Activated T-helper 1 cell treated with anti-CD3 and anti-CD28 coated beads, Interleukin-12 subunit alpha, Interleukin-12 subunit beta, Interleukin-2, Interleukin-4 antibody, amounts not matched to agents 30 ng/mL and 10 ng/mL and 1 ng/mL, durations not matched to agents 14 hours and 24 hours and 36 hours (primary cell): ENCODE measurements at regions not wholly inside any gene's neighbourhood (a gene's known extent, or its start where the extent isn't known, plus 50 kb on each side); places are given as distances from the start of the nearest gene placed in this dataset.

Experiments used
- DNase-seq: peaks from one replicate; pipeline ENCODE4 v3.0.0; 2021; ENCODE audit warnings: low spot score
- H3K27ac Mint-ChIP-seq: one replicate; pipeline ENCODE4 v1.8.0; 2021; ENCODE audit warnings: mild to moderate bottlenecking, mixed read lengths
- H3K27me3 Mint-ChIP-seq: one replicate; pipeline ENCODE4 v1.8.0; 2022; ENCODE audit warnings: mild to moderate bottlenecking, moderate library complexity, mixed read lengths; ENCODE audit not compliant: insufficient read depth
- H3K36me3 Mint-ChIP-seq: one replicate; pipeline ENCODE4 v1.8.0; 2021; ENCODE audit warnings: low read depth, mixed read lengths
- H3K4me1 Mint-ChIP-seq: one replicate; pipeline ENCODE4 v1.8.0; 2021; ENCODE audit warnings: low read depth, mixed read lengths
- H3K4me3 Mint-ChIP-seq: one replicate; pipeline ENCODE4 v1.8.0; 2021; ENCODE audit warnings: mild to moderate bottlenecking, moderate library complexity, mixed read lengths
- H3K9me3 Mint-ChIP-seq: one replicate; pipeline ENCODE4 v1.8.0; 2021; ENCODE audit warnings: mixed read lengths
- intact Hi-C: fragments of 100-400 bp; cut with micrococcal nuclease; formaldehyde crosslinking; loops from one replicate; pipeline ENCODE4 v1.15.1; 2024

DNA sequence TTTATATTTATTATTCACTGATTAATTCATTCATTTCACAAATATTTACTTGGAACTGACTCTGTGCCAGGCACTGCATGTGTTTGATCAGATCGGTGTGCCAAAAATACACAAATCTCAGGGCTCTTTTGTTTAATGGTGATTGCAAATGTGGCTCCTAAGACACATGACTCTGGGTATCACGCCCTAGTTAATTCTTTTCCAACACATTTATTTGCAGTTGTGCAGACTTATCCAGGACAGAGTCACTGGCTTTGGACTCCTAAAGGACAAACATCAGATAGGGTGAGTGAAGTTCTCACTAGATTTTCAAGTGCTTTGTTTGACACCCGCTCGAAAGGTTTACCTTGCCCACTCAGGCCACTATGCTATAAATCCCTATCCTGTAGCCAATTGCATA lies 335.5 kb downstream of the BARHL2 start:
- no peaks in the 10 kb centered on the region for H3K4me1 Mint-ChIP-seq
- H3K27me3 Mint-ChIP-seq, result peaks cover 2% of the 10 kb centered on the region
- intact Hi-C loops, result no loop called here
- no peak overlapping the region for H3K4me3 Mint-ChIP-seq
- no peaks in the 10 kb centered on the region for H3K9me3 Mint-ChIP-seq
- no peak for DNase-seq
- H3K27ac Mint-ChIP-seq, result no peak overlapping the region
- H3K36me3 Mint-ChIP-seq, result no peaks in the 10 kb centered on the region

DNA sequence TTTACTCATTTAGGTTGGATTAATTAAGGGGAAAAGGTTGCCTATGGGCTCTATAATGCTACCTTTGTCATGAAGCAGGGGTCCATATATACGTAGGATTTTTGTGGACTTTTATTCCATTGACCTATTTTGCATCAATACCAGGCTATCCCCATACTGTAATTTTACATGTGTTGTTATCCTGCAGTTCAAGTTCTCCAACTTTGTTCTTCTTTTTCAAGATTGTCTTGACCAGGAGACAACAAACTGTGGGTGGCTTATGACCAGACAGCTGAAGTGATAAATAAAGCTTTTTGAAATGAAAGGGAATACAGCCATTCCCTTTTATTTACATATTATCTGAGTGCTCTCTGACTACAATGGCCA lies 345.7 kb downstream of the BARHL2 start:
- H3K4me1 Mint-ChIP-seq, result no peaks in the 10 kb centered on the region
- no peaks in the 10 kb centered on the region for H3K9me3 Mint-ChIP-seq
- peaks cover 7% of the 10 kb centered on the region for H3K27me3 Mint-ChIP-seq
- H3K27ac Mint-ChIP-seq, result no peak overlapping the region
- intact Hi-C loops, result no loop called here
- H3K36me3 Mint-ChIP-seq, result no peaks in the 10 kb centered on the region
- DNase-seq, result no peak
- H3K4me3 Mint-ChIP-seq, result no peak overlapping the region

DNA sequence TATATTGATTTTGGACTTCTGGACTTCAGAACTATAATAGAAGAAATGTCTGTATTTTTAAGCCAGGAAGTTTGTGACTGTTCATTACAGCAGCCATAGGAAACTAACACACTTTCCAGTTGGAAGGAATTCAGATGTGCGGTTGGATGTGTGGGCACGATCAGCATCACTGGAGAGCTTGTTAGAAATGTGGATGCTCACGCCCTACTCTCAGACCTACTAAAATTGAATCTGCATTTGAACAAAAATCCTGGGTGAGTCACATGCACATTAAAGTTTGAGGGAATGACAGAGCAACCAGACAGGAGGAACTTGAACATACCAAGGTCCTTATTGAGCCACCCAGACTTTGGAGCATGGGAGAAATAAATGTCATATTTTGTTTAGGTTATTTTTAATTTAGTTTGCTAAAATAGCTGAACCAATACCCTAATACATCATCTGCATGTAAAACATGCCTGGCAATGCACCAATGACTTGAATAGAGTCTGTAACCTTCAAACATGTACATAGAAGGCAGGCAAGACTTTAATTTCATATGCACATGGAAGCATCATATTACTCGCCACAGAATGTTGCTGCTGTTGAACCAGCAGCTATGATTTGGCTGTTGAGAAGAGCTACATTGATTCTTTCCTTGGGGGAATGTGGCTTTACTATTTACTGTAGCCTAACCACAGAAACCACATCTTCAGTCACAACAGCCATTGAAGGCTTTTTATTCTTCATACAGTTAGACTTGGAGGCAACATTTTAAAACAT lies 346.2 kb downstream of the BARHL2 start:
- Mint-ChIP-seq H3K4me3 (no peak overlapping the region), H3K27me3 (peaks cover 4% of the 10 kb centered on the region), H3K27ac (no peak overlapping the region), H3K4me1 (no peaks in the 10 kb centered on the region), H3K36me3 (no peaks in the 10 kb centered on the region), H3K9me3 (no peaks in the 10 kb centered on the region)
- intact Hi-C loops, result no loop called here
- no peak for DNase-seq

DNA sequence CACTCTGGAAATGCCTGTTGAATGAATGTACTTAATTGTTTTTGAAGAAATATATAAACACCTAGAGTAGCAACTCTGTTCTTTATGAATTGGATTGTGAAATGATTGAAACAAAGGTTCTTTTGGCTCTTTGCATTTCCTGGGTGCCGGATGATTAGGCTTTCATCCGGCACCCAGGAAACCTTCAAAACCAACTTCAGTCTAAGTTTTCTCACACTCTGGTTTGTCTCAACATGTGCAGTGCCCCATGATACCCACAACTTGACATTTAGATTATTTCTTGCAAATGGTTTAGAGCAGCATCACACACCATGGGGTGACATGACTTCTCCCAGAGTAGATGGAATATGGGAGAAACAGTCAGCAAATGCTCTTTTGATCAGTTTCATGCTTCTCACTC lies 354.9 kb downstream of the BARHL2 start:
- H3K27ac Mint-ChIP-seq, result no peak overlapping the region
- no peaks in the 10 kb centered on the region for H3K4me1 Mint-ChIP-seq
- DNase-seq, result no peak
- H3K27me3 Mint-ChIP-seq, result peaks cover 3% of the 10 kb centered on the region
- intact Hi-C loops, result no loop called here
- no peak overlapping the region for H3K4me3 Mint-ChIP-seq
- H3K9me3 Mint-ChIP-seq, result no peaks in the 10 kb centered on the region
- no peaks in the 10 kb centered on the region for H3K36me3 Mint-ChIP-seq

DNA sequence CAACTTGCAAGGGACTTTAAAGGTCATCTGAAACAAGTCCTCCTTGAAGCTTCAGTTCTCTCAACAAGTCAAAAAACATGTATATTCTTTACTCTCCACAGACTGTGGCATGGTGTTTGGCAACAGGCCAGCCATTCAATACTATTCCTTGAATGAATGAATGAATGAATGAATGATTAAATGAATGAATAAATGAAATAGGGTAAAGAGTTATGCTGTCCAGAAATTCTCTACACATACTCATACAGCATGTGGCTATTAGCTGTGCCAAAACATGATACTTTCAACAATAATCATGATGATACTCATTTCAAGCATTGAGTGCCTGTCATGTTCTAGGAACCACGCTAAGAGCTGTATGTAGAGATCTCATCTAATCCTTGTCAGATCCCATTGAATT lies 356.1 kb downstream of the BARHL2 start:
- no peaks in the 10 kb centered on the region for H3K9me3 Mint-ChIP-seq
- H3K36me3 Mint-ChIP-seq, result no peaks in the 10 kb centered on the region
- DNase-seq, result no peak
- no peak overlapping the region for H3K27ac Mint-ChIP-seq
- peaks cover 1% of the 10 kb centered on the region for H3K27me3 Mint-ChIP-seq
- no peaks in the 10 kb centered on the region for H3K4me1 Mint-ChIP-seq
- intact Hi-C loops, result no loop called here
- H3K4me3 Mint-ChIP-seq, result no peak overlapping the region

DNA sequence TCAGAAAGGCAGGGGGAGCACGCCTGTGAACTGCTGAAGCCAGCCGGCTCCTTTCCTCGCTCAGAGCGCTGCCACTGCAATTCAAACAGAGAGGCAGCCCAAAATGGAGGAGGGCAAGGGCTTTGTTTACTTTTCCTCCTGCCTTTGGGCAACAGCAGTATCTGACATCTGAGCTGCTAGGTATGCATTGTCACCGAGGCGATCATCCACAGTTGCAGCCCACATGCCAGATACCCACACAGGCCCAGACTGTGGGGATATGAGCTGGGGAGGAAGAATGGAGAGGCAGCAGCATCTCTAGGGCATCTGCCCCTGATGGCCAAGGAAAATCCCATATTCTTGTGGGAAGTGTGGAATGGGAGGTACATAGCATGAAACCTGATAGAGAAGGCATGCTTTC lies 357.1 kb downstream of the BARHL2 start:
- no peaks in the 10 kb centered on the region for H3K4me1 Mint-ChIP-seq
- no peaks in the 10 kb centered on the region for H3K36me3 Mint-ChIP-seq
- H3K27me3 Mint-ChIP-seq, result peaks cover 1% of the 10 kb centered on the region
- no peak overlapping the region for H3K4me3 Mint-ChIP-seq
- no peak for DNase-seq
- no peaks in the 10 kb centered on the region for H3K9me3 Mint-ChIP-seq
- intact Hi-C loops, result no loop called here
- no peak overlapping the region for H3K27ac Mint-ChIP-seq

DNA sequence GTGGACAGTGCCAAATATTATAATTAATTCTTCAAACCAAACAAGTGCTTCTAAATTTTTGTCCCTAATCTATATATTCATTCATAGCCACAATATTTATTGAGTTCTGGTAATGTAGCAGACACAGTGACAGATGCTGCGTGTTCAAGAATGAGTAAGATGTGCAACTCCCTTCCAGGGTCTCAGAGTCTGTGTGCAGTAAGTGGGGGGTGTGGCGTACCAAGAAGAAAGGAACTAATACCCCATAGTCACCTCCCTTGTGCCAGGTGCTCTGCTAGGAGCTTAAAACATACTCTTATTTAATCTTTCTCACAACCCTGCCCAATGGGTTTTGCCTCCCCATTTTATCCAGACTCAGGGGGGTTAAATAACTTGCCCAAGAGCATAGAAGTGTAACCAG lies 358.7 kb downstream of the BARHL2 start:
- H3K36me3 Mint-ChIP-seq, result no peaks in the 10 kb centered on the region
- H3K27me3 Mint-ChIP-seq, result peaks cover 1% of the 10 kb centered on the region
- H3K27ac Mint-ChIP-seq, result no peak overlapping the region

DNA sequence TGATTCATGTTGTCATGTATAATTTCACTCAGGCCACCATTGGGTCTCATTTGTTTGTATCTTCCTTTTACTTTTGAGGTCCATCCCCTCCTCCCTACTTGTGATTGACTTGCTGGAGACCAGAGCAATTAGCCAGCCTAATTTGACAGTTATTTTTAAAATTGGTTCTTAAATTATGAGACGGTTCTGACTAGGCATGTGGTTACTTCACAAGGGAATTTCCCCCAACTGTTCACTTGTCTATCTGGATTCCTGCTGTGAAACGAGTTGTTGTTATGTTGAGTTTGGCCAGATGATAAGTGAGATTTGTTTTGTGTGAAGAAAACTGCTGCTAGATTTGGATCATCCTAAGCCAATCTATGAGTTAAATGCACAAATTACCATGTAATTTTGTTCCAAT lies 359.1 kb downstream of the BARHL2 start:
- intact Hi-C loops, result no loop called here
- H3K4me3 Mint-ChIP-seq, result no peak overlapping the region
- no peak for DNase-seq
- H3K27me3 Mint-ChIP-seq, result peaks cover under 1% of the 10 kb centered on the region
- H3K4me1 Mint-ChIP-seq, result no peaks in the 10 kb centered on the region
- no peaks in the 10 kb centered on the region for H3K9me3 Mint-ChIP-seq
- no peaks in the 10 kb centered on the region for H3K36me3 Mint-ChIP-seq
- H3K27ac Mint-ChIP-seq, result no peak overlapping the region

More for the DNA sequence above, 358.7 kb downstream of the BARHL2 start:
- intact Hi-C loops, result no loop called here
- Mint-ChIP-seq H3K4me1 (no peaks in the 10 kb centered on the region), H3K4me3 (no peak overlapping the region), H3K9me3 (no peaks in the 10 kb centered on the region)
- no peak for DNase-seq

DNA sequence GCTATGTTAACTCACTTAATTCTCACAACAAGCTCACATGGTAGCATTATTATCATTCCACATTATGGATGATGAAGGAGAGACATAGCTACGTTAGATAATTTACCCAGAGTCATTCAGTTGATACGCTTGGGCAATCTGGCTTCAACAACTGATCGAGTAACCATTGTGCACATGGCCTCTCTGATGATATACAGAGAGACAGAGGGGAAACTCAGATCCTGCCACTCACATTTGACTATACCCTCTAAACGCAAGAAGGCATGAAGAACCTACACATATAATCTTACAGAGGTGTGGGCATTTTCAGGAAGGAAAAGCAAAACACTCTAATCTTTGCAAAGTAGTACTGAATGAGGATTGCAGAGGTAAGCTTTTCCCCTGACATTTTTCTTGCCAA lies 360.1 kb downstream of the BARHL2 start:
- H3K9me3 Mint-ChIP-seq, result no peaks in the 10 kb centered on the region
- H3K36me3 Mint-ChIP-seq, result no peaks in the 10 kb centered on the region
- H3K4me3 Mint-ChIP-seq, result no peak overlapping the region
- no peak overlapping the region for H3K27ac Mint-ChIP-seq
- H3K27me3 Mint-ChIP-seq, result no peaks in the 10 kb centered on the region
- no peak for DNase-seq
- intact Hi-C loops, result no loop called here
- no peaks in the 10 kb centered on the region for H3K4me1 Mint-ChIP-seq

DNA sequence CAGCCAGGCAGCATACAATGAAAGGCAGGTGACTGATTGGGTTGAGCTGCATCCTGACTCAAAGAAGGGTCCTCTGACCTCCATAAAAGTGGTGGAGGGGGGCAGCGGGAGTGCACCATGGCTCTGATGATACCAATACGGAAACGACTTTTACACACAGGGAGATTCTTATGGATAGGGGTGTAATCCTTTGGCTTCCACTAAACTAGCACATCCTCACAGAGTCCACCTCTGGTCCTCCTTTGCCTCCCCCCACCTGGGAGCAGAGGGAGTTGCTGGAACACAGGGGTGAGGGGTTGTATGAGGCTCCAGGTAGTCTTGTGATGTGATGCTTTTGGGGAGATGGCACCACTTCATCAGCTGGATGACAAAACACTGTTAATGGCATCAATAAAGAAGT lies 361.0 kb downstream of the BARHL2 start:
- H3K4me3 Mint-ChIP-seq, result no peak overlapping the region
- DNase-seq, result no peak
- no peak overlapping the region for H3K27ac Mint-ChIP-seq
- H3K4me1 Mint-ChIP-seq, result no peaks in the 10 kb centered on the region
- H3K27me3 Mint-ChIP-seq, result no peaks in the 10 kb centered on the region
- no peaks in the 10 kb centered on the region for H3K36me3 Mint-ChIP-seq
- H3K9me3 Mint-ChIP-seq, result no peaks in the 10 kb centered on the region
- intact Hi-C loops, result no loop called here

DNA sequence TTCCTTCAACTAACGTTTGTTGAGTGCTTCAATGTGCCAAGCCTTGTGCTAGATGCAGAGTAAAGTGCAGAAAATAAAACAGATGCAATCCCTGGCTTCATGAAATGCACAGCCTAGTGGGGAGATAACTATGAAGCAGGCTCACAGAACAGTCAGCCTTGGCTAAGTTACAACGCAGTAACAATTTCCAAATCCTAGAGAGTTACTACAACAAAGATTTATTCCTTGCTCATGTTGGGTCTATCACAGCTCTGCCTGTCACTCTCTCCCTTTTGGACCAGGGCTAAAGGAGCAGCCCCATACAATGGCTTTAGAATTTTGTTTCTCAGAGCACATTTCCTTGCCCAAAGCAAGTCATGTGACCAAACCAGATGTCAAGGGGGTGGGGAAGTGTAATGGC lies 359.8 kb downstream of the ZNF326 start:
- intact Hi-C loops, result no loop called here
- Mint-ChIP-seq H3K27ac (no peak overlapping the region), H3K27me3 (no peaks in the 10 kb centered on the region), H3K9me3 (no peaks in the 10 kb centered on the region), H3K4me1 (no peaks in the 10 kb centered on the region), H3K36me3 (no peaks in the 10 kb centered on the region), H3K4me3 (no peak overlapping the region)
- no peak for DNase-seq

DNA sequence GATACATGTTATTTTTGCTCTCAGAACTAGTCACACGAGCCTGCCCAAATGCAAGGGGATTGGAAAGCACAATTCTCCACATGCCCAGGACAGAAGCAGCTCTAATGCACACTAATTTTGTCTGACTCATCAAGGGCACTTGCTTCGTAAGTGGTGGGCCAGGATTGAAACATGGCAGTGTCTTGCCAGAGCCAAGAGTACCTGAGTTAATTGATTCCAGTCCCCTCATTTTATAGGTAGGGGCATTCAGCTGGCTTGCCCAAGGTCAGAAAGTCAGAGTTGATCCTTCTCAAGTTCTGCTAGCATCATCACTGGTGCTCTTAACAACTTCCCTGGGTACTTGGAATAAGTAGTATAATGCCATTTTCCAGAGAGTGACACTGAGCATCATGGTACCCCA lies 356.1 kb downstream of the ZNF326 start:
- H3K9me3 Mint-ChIP-seq, result peaks cover 8% of the 10 kb centered on the region
- H3K27ac Mint-ChIP-seq, result no peak overlapping the region
- no peak for DNase-seq
- intact Hi-C loops, result no loop called here
- no peak overlapping the region for H3K4me3 Mint-ChIP-seq
- H3K4me1 Mint-ChIP-seq, result no peaks in the 10 kb centered on the region
- no peaks in the 10 kb centered on the region for H3K27me3 Mint-ChIP-seq
- no peaks in the 10 kb centered on the region for H3K36me3 Mint-ChIP-seq

DNA sequence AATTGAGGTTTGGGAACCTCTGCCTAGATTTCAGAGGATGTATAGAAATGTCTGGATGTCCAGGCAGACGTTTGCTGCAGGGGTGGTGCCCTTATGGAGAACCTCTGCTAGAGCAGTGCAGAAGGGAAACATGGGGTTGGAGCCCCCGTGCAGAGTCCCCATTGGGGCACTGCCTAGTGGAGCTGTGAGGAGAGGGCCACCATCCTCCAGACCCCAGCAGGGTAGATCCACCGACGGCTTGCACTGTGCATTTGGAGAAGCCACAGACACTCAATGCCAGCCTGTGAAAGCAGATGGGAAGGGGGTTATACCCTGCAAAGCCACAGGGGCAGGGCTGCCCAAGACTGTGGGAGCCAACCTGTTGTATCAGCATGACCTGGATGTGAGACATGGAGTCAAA lies 354.6 kb downstream of the ZNF326 start:
- Mint-ChIP-seq H3K4me3 (no peak overlapping the region), H3K36me3 (no peaks in the 10 kb centered on the region), H3K4me1 (no peaks in the 10 kb centered on the region), H3K27ac (no peak overlapping the region), H3K27me3 (no peaks in the 10 kb centered on the region), H3K9me3 (peaks cover 8% of the 10 kb centered on the region)
- DNase-seq, result no peak
- intact Hi-C loops, result no loop called here

DNA sequence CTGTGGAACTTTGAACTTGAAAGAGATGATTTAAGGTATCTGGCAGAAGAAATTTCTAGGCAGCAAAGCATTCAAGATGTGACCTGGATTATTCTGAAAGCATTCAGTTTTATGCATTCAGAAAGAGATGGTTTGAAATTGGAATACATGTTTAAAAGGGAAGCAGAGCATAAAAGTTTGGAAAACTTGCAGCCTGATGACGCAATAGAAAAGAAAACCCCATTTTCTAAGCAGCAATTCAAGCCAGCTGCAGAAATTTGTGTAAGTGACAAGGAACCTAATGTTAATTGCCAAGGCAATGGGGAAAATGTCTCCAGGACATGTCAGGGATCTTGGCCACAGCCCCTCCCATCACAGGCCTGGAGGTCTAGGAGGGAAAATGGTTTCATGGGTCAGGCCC lies 354.0 kb downstream of the ZNF326 start:
- no peaks in the 10 kb centered on the region for H3K27me3 Mint-ChIP-seq
- H3K9me3 Mint-ChIP-seq, result peaks cover 8% of the 10 kb centered on the region
- H3K4me1 Mint-ChIP-seq, result no peaks in the 10 kb centered on the region
- no peak overlapping the region for H3K4me3 Mint-ChIP-seq
- no peak for DNase-seq
- intact Hi-C loops, result no loop called here
- H3K27ac Mint-ChIP-seq, result no peak overlapping the region
- H3K36me3 Mint-ChIP-seq, result no peaks in the 10 kb centered on the region
